Natural killer cell (primary cell): ENCODE measurements at regions not wholly inside any gene's neighbourhood (a gene's known extent, or its start where the extent isn't known, plus 50 kb on each side); places are given as distances from the start of the nearest gene placed in this dataset.

Source experiments
- ATAC-seq, 3 donors: fragments of 150-1000 bp in 2 of 3; fragments of 200-7000 bp in 1 of 3; cut with Tn5 transposase; 1 replicate in 1 of 3; 2 replicates in 2 of 3; pipeline ENCODE4 v1.10.0; 2021; ENCODE audit warnings: mild to moderate bottlenecking in 2 of 3, moderate library complexity in 2 of 3
- DNase-seq, 2 donors: peaks; one replicate each; pipeline versions ENCODE4 v3.0.0 to v3.0.0-alpha.2; 2013 to 2021; ENCODE audit warnings: mixed read lengths in 1 of 2
- H3K27ac ChIP-seq: one replicate; pipeline ENCODE4 v1.5.1; 2013; ENCODE audit warnings: mild to moderate bottlenecking, low read length
- H3K27me3 ChIP-seq: one replicate; pipeline ENCODE4 v1.6.1; 2013; ENCODE audit warnings: low read length; ENCODE audit not compliant: control insufficient read depth, insufficient read depth
- H3K36me3 ChIP-seq: one replicate; pipeline ENCODE4 v1.6.1; 2013; ENCODE audit warnings: low read length; ENCODE audit not compliant: control insufficient read depth, insufficient read depth
- H3K4me1 ChIP-seq: one replicate; pipeline ENCODE4 v1.6.1; 2013; ENCODE audit warnings: low read length; ENCODE audit not compliant: control insufficient read depth, insufficient read depth
- H3K4me3 ChIP-seq: one replicate; pipeline ENCODE4 v1.5.1; 2013; ENCODE audit warnings: low read length
- H3K9me3 ChIP-seq: one replicate; pipeline ENCODE4 v1.6.1; 2013; ENCODE audit warnings: low read length; ENCODE audit not compliant: control insufficient read depth, insufficient read depth
- H3K27ac Mint-ChIP-seq, 2 donors: one replicate each; pipeline ENCODE4 v1.8.0; 2022; ENCODE audit warnings: mild to moderate bottlenecking in 2 of 2, mixed read lengths in 2 of 2, moderate library complexity in 1 of 2
- H3K27me3 Mint-ChIP-seq, 2 donors: one replicate each; pipeline ENCODE4 v1.8.0; 2022; ENCODE audit warnings: low read depth in 2 of 2, mixed read lengths in 2 of 2
- H3K36me3 Mint-ChIP-seq: one replicate; pipeline ENCODE4 v1.8.0; 2022; ENCODE audit warnings: mixed read lengths
- H3K4me1 Mint-ChIP-seq, 2 donors: one replicate each; pipeline ENCODE4 v1.8.0; 2022; ENCODE audit warnings: mixed read lengths in 2 of 2
- H3K4me3 Mint-ChIP-seq: one replicate; pipeline ENCODE4 v1.8.0; 2022; ENCODE audit warnings: mild to moderate bottlenecking, moderate library complexity, mixed read lengths
- H3K9me3 Mint-ChIP-seq, 2 donors: one replicate each; pipeline ENCODE4 v1.8.0; 2022; ENCODE audit warnings: mixed read lengths in 2 of 2
- WGBS: methylation state at CpG from one replicate; pipeline ENCODE4 v1.1.7; 2013; ENCODE audit warnings: missing lambda C conversion rate; ENCODE audit not compliant: insufficient coverage; 5-methylcytosine and 5-hydroxymethylcytosine counted together
- intact Hi-C: fragments of 100-400 bp; cut with micrococcal nuclease; formaldehyde crosslinking; loops from one replicate; pipeline ENCODE4 v1.14.2; 2022
- TF ChIP-seq, protein P1 (sequence below): fragments of 200-600 bp; IDR thresholded peaks from one replicate; pipeline ENCODE4 v1.8.0; 2022; ENCODE audit warnings: antibody characterized with exemption

DNA sequence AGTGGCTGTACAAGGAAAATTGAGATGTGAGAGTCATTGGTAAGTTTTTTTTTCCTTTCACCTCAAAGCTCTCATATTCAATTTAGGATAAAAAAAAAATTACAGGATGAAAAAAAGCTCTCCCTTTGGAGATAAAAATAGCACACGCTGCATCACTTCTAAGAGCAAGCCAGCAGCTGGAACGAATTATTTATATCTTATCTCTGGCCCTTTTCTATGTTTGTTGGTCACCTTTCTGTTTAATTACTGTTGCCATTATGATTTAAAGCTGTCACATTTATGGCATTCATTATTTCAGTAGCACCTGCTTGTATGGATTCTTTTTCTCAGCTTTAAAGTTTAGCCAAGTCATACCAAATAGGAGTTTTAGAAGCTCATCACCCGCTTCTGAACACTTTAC lies 171.6 kb upstream of the PDZRN3 start:
- H3K27ac Mint-ChIP-seq, result no peak overlapping the region
- H3K36me3 Mint-ChIP-seq, result no peaks in the 10 kb centered on the region
- peaks cover 6 to 13% of the 10 kb centered on the region in 2 donors for H3K9me3 Mint-ChIP-seq
- DNase-seq, result no peak
- Histone ChIP-seq H3K4me1 (no peaks in the 10 kb centered on the region), H3K9me3 (no peaks in the 10 kb centered on the region), H3K27ac (no peak overlapping the region), H3K4me3 (no peak overlapping the region), H3K36me3 (no peaks in the 10 kb centered on the region), H3K27me3 (no peaks in the 10 kb centered on the region)
- H3K4me1 Mint-ChIP-seq, result no peaks in the 10 kb centered on the region
- TF ChIP-seq, protein P1, sequence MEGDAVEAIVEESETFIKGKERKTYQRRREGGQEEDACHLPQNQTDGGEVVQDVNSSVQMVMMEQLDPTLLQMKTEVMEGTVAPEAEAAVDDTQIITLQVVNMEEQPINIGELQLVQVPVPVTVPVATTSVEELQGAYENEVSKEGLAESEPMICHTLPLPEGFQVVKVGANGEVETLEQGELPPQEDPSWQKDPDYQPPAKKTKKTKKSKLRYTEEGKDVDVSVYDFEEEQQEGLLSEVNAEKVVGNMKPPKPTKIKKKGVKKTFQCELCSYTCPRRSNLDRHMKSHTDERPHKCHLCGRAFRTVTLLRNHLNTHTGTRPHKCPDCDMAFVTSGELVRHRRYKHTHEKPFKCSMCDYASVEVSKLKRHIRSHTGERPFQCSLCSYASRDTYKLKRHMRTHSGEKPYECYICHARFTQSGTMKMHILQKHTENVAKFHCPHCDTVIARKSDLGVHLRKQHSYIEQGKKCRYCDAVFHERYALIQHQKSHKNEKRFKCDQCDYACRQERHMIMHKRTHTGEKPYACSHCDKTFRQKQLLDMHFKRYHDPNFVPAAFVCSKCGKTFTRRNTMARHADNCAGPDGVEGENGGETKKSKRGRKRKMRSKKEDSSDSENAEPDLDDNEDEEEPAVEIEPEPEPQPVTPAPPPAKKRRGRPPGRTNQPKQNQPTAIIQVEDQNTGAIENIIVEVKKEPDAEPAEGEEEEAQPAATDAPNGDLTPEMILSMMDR, result no peak
- ATAC-seq, result no peak
- no peak overlapping the region for H3K4me3 Mint-ChIP-seq
- intact Hi-C loops, result no loop called here
- H3K27me3 Mint-ChIP-seq, result no peaks in the 10 kb centered on the region
- 71% methylated on average over 2 of the region's 3 CpGs for WGBS

GRCh38 chr3:73791356-73791755 lies 166.6 kb upstream of the PDZRN3 start:
- ATAC-seq (no peak), DNase-seq (no peak)
- H3K27me3 Mint-ChIP-seq, result no peaks in the 10 kb centered on the region
- Histone ChIP-seq H3K4me1 (no peaks in the 10 kb centered on the region), H3K27ac (no peak overlapping the region), H3K4me3 (no peak overlapping the region), H3K27me3 (no peaks in the 10 kb centered on the region), H3K36me3 (no peaks in the 10 kb centered on the region), H3K9me3 (peaks cover 3% of the 10 kb centered on the region)
- peaks cover 10 to 12% of the 10 kb centered on the region in 2 donors for H3K9me3 Mint-ChIP-seq
- no peaks in the 10 kb centered on the region for H3K36me3 Mint-ChIP-seq
- no peak overlapping the region for H3K4me3 Mint-ChIP-seq
- intact Hi-C loops, result no loop called here
- no peaks in the 10 kb centered on the region for H3K4me1 Mint-ChIP-seq
- TF ChIP-seq, protein P1, result no peak
- no peak overlapping the region for H3K27ac Mint-ChIP-seq
- 64% methylated on average over 4 of the region's 4 CpGs for WGBS

GRCh38 chr3:73789825-73790444 lies 165.2 kb upstream of the PDZRN3 start:
- ATAC-seq, result no peak
- no peak for DNase-seq
- Histone ChIP-seq H3K27ac (no peak overlapping the region), H3K36me3 (no peaks in the 10 kb centered on the region), H3K9me3 (peaks cover 3% of the 10 kb centered on the region), H3K27me3 (no peaks in the 10 kb centered on the region), H3K4me3 (no peak overlapping the region), H3K4me1 (no peaks in the 10 kb centered on the region)
- Mint-ChIP-seq H3K36me3 (no peaks in the 10 kb centered on the region), H3K27ac (no peak overlapping the region), H3K4me3 (no peak overlapping the region), H3K9me3 (peaks cover 12% of the 10 kb centered on the region in 2 donors), H3K4me1 (no peaks in the 10 kb centered on the region), H3K27me3 (no peaks in the 10 kb centered on the region)
- intact Hi-C loops, result no loop called here
- WGBS, result 88% methylated on average over 3 of the region's 3 CpGs
- TF ChIP-seq, protein P1, result no peak

GRCh38 chr3:73787620-73788019 lies 162.9 kb upstream of the PDZRN3 start:
- no peaks in the 10 kb centered on the region for H3K27me3 Mint-ChIP-seq
- peaks cover 11 to 12% of the 10 kb centered on the region in 2 donors for H3K9me3 Mint-ChIP-seq
- intact Hi-C loops, result no loop called here
- Histone ChIP-seq H3K36me3 (no peaks in the 10 kb centered on the region), H3K27me3 (no peaks in the 10 kb centered on the region), H3K4me1 (no peaks in the 10 kb centered on the region), H3K27ac (no peak overlapping the region), H3K4me3 (no peak overlapping the region), H3K9me3 (peaks cover 3% of the 10 kb centered on the region)
- no peaks in the 10 kb centered on the region for H3K4me1 Mint-ChIP-seq
- H3K4me3 Mint-ChIP-seq, result no peak overlapping the region
- no peak overlapping the region for H3K27ac Mint-ChIP-seq
- ATAC-seq, result no peak
- DNase-seq, result no peak
- TF ChIP-seq, protein P1, result no peak
- no peaks in the 10 kb centered on the region for H3K36me3 Mint-ChIP-seq
